NK-92 treated with Interleukin-12 subunit alpha and Interleukin-12 subunit beta, amount 100 ng/mL, for 24 hours (cell line): ENCODE measurements at regions not wholly inside any gene's neighbourhood (a gene's known extent, or its start where the extent isn't known, plus 50 kb on each side); places are given as distances from the start of the nearest gene placed in this dataset.

Experiments used
- DNase-seq: peaks from one replicate; lab custom pipeline; 2025; lab: John Stamatoyannopoulos, UW

DNA sequence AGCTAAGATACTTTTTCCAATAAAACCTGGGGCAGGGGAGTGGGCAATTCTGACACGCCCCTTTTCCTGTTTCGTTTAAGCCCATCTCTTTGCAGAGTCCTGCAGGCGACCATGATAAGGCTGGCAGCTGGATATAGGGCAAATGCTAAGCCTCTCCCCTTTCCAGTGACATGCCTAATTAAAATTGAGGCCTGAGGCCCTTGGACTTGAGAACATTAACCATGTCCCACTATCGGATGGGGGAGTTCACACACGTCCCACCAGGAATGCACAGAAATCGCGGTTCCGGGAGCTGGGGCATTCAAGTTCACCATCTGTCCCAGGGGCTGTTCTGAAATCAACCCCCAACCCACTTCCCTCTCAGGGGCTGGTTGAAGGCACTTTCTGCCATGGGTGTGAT is 109.2 kb upstream of the FOXF1 start:
- DNase-seq = no peak

DNA sequence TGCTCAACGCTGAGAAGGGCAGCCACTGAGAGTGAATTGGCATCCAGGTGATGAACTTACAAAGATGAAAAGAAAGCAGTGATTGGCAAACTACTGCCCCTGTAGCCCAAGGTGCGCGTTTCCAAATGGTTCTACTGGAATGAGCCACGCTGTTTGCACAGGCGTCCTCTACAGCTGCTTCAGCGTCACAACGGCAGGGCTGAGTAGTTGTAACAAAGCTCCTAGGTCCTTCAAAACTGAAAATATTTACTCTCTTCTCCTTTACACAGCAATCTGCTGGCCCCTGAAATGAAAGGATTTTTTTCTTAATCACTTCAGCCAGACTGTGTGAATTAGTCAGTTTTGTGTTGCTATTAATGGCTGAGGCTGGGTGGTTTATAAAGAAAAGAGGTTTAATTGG is 107.2 kb upstream of the FOXF1 start:
- no peak for DNase-seq

DNA sequence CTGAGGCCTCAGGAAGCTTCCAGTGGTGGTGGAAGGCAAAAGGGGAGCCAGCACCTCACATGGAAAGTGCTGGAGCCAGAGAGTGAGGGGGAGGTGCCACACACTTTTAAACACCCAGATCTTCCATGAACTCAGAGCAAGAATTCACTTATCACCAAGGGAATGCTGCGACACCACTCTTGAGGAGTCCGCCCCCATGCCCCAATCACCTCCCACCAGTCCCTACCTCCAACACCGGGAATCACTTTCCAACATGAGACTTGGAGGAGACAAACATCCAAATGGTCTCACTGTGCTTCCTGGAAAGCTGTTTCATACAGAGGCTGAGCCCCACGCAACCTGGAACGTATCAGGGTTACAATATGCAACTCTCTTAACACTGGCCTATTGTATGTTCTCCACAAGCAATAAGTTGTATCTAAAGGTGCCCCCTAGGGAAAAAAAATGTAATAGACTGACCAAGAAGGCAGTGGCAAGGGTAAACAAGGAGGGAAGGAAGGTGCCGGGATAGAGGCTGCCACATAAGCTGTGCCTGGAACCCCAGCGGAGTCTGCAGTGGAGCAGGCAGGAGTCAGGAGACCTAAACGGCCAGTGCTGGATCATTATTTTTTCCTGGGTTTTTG is 106.7 kb upstream of the FOXF1 start:
- DNase-seq = no peak

DNA sequence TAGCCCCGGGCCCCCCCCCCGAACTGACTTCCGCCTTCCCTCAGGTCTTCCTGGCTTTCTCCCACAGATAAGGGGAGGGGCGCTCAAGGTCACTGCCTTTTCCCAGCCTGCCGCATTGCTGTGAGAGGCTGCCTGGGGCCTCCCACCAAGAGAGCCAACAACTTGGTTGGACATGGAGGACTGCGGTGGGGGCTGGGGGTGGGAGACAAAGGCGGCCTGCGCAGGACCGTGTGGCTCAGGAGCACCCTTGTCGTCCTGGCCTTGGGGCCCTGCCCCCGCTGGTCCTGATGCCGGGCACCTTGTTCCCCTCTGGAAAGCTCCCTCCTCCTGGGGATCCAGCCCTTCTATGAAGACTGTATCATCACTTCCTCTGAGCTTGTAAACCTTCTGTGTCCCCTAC is 105.6 kb upstream of the FOXF1 start:
- DNase-seq = no peak

DNA sequence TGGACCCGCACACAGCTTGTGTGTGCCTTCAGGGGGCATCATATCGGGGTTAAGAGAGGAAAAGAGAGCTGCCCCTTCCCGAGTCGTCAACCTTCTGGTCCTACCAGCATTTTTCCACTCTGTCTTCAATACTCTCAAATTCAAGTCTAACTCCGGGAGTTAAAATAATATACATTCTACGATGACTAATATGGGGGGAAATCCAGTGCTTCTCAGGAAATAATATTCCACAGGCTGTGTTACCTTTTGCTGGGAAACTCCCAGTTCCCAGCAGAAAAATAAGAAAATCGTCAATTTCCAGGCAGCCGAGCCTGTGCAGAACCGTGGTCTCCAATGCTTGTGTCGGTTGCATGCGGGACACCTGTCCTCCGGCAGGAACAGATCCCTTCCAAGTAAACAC is 105.0 kb upstream of the FOXF1 start:
- DNase-seq = no peak

DNA sequence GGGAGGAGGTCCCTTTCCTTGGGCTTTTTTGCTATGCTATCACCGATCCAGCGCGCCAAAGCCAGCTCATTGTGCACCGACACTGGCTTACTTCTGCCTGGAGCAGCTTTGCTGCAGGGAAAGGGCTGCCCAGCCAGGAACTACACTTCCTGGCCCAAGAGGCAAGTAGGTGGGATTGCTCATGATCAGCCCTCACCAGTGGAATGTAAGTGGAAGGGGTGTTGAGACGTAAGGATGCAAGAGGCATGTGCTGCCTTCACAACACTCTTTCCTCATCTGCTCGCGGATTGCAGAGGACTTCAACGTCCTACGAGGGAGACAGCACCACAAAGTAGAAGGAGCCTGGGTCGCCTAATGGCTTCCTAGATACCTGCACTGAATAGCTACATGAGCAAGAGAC is 104.3 kb upstream of the FOXF1 start:
- no peak for DNase-seq

DNA sequence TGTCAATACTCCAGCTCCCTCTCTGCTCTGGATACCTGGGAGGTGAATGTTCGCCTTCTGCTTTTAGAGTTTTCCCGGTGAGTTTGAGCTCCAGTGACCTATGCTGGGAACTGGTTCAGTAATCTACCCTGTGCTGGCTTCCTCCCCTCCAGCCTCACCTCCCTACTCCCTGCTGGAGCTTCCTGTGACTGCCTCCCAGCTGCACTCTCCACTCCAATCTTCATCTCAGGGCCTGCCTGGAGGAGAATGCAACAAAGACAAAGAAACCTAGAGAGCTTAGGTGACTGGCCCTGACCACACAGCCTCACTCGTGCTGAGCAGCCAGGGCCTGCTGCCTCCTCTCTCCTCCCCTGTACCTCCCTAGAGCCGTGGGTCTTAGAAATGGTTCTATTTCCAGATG is 101.6 kb upstream of the FOXF1 start:
- DNase-seq = no peak

DNA sequence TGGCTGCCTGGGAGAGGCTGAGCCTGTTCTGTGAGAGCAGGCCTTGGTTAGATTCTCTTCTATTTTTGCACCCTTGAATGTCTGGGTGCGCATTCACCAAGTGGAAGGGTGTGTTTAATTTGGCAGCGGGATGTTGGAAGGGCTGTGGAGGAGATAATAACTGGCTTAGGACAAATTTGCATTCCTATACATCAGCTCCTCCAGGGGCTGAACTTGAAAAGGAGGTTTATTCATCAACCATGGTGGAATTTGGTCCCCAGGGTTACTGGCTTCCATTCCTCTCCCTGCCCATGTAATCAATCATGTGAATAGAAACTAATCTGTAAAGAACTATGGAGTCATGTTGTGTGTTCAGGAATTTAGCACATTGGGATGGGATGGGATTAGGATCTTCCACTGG is 100.2 kb upstream of the FOXF1 start:
- DNase-seq = no peak

DNA sequence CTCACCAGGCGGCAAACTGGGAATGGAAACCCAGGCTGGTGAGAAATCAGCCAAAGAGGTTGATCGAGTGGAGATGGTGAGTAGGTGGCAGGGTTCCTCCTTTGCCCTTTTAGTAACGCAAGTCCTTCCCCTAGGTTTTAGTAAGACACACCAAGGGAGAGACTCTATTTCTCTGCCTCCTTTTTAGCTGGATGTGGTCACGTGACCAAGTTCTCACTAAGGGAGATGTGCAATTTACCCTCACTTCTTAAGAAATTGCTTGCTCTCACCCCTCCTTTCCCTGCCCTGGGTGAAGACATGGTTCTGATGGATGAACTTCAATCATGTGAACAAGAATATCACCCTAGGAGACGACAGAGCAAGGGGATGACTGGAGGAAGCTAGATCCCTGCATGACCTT is 99.8 kb upstream of the FOXF1 start:
- DNase-seq = no peak

DNA sequence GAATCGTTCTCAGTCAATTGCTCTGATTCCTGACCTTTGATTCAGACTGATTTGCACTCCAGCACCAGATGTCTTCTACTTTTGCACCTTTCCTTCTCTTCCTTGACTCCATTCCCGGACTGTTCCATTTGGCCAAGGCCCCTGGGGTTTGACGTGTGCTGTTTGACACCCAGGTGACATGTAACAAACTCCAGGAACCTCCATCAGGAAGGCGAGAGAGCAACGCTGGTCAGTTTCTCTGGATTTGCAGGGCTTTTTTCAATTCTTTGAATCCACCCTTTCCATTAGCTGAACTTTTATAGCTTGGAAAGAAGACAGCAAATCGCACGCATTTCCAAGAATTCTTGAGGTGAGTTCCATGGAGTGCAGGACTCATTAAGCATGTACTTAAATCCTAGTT is 98.4 kb upstream of the FOXF1 start:
- DNase-seq = no peak

DNA sequence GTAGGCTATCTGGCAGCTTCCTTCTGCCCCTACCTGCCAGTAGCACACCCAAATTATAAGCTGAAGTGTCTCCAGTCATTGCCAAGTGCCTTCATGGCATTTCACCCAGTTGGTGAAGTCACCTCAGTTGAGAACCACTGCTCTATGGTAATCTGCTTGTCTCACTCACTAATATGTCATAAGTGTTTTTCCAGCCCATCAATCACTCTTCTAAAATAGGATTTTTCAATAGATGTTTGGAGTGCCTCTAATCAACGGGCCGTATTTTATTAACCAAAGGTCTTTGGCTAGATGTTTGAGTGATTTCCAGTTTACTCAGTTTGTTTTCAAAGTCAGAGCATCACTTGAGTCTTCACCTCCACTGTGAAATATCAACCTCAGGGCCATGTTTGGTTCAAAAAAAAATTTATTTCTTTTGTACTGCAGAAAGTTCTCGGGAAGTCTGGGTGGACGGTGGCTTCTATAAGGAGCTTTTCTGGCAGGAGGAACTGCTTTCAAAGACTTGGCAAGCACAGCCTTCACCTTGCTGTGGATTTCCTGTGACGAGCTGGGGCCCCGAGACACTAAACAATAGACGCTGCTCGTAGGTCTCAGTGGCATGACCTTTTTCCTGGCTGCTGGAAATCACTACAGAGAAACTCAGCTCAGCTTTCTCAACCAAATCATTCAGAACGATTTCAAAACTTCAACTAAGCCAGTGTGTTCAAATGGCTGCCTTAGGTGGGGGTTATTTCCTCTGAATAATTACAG is 95.2 kb upstream of the FOXF1 start:
- DNase-seq = no peak

DNA sequence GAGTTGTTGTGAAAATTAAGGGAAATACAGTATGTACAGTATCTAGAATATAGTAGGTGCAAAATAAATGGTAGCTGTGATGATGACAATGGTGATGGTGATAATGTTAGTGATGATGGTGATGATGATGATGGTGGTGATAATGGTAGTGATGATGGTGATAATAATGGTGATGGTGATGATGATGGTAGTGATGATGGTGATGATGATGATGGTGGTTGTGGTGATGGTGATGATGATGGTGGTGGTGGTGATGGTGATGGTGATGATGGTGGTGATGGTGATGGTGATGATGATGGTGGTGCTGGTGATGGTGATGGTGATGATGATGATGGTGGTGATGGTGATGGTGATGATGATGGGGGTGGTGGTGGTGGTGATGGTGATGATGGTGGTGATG is 91.3 kb upstream of the FOXF1 start:
- DNase-seq = no peak

DNA sequence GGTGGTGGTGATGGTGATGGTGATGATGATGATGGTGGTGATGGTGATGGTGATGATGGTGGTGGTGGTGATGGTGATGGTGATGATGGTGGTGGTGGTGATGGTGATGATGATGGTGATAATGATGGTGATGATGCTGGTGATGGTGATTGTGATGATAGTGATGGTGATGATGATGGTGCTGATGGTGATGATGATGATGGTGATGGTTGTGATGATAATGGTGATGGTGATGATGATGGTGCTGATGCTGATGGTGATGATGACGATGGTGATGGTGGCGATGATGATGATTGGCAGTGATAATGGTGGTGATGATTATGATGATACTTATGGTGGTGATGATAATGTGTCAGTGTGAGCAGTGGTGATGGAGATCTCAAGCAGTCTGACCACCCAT is 90.8 kb upstream of the FOXF1 start:
- no peak for DNase-seq

DNA sequence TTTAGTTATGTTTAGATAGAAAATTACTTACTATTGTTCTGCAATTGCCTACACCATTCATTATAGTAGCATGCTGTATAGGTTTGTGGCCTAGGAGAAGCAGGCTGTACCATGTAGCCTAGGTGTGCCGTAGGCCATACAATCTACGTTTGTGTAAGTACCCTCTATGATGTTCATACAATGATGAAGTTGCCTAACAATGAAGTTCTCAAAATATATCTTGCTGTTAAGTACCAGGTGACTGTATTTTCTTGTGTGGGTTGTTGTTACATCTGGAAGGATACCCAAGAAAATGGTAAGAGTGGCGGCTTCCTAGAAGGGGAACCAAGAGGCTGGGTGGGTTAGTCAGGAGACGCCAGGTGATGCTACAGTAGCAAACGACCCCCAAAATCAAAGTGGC is 88.3 kb upstream of the FOXF1 start:
- DNase-seq = no peak

DNA sequence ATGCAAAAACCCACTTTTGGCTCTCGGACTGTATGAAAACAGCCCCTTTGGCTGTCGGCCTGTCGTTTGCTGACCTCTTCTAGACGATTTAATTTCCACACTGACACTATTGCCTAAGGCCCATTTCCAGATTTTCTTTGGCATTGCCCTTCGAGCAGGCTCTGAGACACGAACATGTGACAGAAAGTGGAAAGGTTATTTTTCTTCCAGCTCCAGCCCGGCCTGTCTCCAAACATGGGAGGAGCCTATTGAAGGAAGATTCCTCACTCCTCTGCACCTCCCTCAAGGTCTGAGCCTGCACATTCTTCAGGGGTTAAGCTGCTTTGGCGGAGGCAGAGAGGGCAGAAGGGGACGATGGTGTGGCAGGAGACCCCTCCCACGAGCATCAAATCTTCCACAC is 85.9 kb upstream of the FOXF1 start:
- DNase-seq = no peak

DNA sequence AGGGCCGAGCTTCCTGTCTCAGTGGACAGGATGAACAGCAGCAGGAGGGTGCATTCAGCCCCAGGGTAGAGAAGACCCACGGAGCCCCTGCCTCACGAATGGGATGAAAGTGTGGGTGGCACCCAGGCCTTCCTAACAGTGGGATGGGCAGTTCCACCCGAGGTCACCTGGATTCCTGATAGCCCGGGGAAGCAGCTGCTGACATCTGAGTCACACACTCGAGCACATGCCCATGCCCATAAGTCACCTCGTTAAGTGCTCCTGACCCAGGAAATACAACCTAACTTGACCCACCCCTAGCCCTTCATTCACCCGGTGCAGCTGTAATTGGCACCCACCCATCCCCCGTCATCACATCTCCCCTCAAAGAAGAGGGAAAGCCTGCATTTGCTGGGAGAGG is 85.3 kb upstream of the FOXF1 start:
- DNase-seq = no peak

DNA sequence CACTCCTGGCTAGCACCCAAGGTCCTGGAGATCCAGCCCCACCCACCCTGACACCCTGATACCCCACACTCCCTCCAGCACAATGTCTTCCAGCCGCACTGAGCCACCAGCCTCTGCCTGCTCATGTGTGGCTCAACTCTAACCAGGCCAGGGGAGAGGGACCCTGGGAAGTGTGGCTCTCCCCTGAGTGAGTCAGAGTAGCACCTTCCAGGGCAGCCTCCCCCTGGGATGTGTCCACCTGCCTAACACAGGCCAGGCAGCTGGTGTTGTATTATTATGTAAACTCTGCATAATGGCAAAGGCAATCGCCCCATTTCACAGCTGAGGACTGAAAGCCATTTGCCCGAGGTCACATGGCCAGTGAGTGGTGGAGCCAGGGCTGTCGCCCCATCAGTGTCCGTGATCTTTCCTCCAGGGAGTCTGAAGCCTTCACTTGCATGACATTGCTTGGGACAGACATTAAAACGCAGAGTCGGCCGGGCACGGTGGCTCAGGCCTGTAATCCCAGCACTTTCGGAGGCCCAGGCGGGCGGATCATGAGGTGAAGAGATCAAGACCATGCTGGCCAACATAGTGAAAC is 84.2 kb upstream of the FOXF1 start:
- DNase-seq = no peak

DNA sequence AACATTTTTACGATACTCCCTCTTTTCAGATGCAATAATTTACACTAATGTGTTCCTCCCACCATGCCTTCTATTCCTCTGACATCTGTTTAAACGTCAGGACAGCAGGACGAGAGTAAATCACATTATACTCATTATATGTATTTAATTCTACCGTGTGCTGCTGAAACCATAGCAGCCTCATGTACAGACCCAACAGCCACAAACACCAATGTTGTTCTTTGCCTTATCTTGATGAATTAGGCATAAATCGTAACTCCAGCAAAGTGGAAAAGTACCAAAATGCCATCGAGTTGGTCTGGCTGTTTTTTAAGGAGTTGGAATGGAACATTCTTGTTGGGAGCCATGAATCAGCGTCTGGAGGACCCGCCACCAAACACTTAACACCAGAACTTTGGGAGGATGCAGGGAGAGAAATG is 82.9 kb upstream of the FOXF1 start:
- DNase-seq = no peak

DNA sequence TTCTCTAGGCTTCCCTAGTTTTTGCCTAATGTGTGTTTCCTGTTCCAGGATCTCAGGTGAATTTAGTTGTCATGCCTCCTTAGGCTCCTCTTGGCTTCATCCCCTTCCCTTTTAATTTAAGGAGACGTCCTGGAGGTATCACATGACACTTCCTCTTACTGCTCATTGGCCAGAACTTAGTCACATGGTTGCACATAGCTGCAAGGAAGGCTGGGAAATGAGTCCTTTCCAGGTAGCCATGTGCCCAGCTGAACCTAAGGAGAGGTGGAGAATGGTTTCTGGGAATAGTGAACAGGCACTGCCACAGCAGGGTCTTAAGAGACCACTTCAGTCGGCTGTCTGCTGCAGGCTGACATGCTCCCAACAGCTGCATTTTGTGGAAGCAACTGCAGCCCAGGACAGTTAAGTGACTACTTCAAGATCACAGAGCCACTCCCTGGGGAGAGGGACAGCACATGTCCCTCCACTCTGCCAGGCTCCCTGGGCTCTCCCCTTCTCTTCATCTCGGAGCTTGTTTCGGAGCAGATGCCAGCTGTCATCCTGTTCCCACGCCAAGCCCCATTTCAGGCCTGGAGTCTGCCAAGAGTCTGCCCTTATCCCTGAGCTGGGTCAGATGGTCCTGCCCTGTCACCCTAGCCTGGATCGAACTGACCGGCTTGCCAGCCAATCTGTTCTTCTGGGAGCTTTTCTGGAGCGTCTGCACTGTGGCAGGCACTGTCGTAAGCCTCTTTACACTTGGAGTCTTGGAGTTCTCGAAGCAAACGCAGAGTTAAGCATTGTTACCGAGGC is 81.4 kb upstream of the FOXF1 start:
- DNase-seq = no peak

DNA sequence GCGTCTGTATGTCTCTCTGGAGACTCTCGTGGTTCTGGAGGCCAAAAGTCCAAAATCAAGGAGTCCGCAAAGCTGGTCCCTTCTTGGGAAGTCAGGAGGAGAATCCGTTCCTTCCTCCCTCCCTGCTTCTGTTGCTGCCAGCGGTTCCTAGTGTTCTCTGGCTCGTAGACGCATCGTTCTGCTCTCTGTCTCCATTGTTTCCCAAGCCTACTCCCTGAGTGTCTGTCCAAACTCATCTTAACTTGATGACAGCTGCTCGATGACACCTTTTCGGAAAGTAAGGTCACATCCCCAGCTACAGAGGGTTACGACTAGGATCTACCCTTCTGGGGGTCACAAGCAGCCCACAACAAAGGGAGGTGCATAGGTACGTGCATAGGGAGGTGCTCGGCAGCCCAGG is 80.7 kb upstream of the FOXF1 start:
- no peak for DNase-seq

DNA sequence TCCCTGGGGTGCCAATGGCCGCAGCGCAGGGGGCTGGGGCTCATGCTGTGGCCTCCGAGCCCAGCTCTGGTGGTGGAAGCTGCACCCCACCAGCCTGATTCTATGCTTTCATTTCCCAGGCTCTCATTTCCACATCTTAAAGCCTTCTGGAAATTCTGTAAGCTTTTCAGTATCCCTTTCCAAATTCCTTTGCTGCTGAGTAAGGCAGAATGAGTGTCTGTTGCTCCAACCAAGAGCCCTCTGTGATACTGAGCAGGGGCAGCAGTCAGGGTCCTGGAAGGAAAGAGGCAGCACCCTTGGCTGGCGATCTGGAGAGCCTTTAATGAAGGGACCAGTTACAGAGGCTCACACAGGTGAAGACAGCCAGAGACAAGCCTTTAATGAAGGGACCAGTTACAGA is 79.5 kb upstream of the FOXF1 start:
- no peak for DNase-seq

DNA sequence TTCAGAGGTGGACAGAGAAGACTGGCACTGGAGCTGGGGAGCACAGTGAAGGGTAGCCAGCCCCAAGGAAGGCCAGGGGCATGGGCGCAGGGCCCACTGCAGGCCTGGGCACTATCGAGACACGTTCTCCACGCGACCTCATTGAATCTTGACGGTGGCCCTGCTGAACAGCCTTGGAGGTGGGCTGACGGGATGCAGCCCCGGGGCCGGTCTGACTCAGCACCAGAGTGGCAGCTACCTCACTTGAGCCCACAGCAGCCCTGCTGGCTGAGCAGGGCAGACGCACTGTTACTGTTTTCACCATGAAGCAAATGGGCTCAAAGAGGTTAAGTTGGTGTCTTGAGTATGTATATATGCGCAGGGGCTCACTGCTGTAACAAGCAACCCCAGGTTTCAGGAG is 78.8 kb upstream of the FOXF1 start:
- no peak for DNase-seq

DNA sequence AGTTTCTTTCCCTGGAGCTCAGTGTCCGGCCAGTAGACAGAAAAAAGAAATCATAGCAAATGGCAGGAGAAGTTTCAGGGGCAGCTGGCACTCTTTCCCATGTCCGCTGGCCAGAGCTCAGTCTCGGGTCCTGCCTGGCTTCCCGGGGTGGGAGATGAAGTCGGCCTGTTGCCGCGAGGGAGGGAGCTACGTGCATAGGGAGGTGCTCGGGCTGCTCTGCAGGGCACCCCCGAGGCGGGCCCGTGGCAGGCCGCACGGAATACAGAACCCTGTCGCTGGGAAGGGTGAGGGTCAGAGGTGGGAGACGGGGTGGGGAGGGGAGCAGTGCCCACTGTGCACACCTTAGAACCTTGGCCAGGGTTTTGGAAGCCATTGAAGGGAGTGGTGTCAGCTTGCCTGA is 78.3 kb upstream of the FOXF1 start:
- no peak for DNase-seq
